H1 (cell line): ENCODE measurements at regions not wholly inside any gene's neighbourhood (a gene's known extent, or its start where the extent isn't known, plus 50 kb on each side); places are given as distances from the start of the nearest gene placed in this dataset.

ENCODE experiments used
- CTCF ChIA-PET: fragments of 300-600 bp; sonication (Branson Sonifier 250); formaldehyde crosslinking; loops from one replicate; lab custom pipeline; 2021; ENCODE audit not compliant: partially characterized antibody; lab: Charles Lee
- POLR2A ChIA-PET: fragments of 300-600 bp; sonication (Branson Sonifier 250); formaldehyde crosslinking; loops from one replicate; lab custom pipeline; 2021; ENCODE audit warnings: inconsistent platforms; ENCODE audit not compliant: partially characterized antibody; lab: Charles Lee
- DNase-seq, 2 experiments: peaks; one replicate each; pipeline versions ENCODE4 v3.0.0 to v3.0.0-alpha.2; 2010 to 2022; ENCODE audit warnings: low spot score in 2 of 2, low read depth in 1 of 2, mixed read lengths in 1 of 2
- FAIRE-seq: peaks from 2 replicates; lab custom pipeline; 2011; peaks lifted over from hg19 to GRCh38; lab: Jason Lieb, UNC
- H2AFZ ChIP-seq: 2 replicates; pipeline ENCODE4 v1.8.1; 2012; ENCODE audit warnings: low read length, inconsistent platforms
- H2AK5ac ChIP-seq: 2 replicates; pipeline ENCODE4 v1.6.1; 2013; ENCODE audit warnings: low read depth, low read length
- H2BK120ac ChIP-seq: replicated peaks from 2 replicates; pipeline ENCODE3; 2013; ENCODE audit warnings: low read depth, low read length, inconsistent platforms
- H2BK12ac ChIP-seq: 2 replicates; pipeline ENCODE4 v1.6.1; 2013; ENCODE audit warnings: low read depth, low read length
- H2BK15ac ChIP-seq: 2 replicates; pipeline ENCODE4 v1.6.1; 2013; ENCODE audit warnings: low read length
- H2BK20ac ChIP-seq: 2 replicates; pipeline ENCODE4 v1.6.1; 2013; ENCODE audit warnings: low read length
- H2BK5ac ChIP-seq: 2 replicates; pipeline ENCODE4 v1.6.1; 2013; ENCODE audit warnings: low read depth, low read length
- H3K14ac ChIP-seq: 2 replicates; pipeline ENCODE4 v1.6.1; 2013; ENCODE audit warnings: inconsistent platforms; ENCODE audit not compliant: insufficient read length
- H3K18ac ChIP-seq: 2 replicates; pipeline ENCODE4 v1.6.1; 2013; ENCODE audit warnings: low read length; ENCODE audit errors: extremely low read depth
- H3K23ac ChIP-seq: 2 replicates; pipeline ENCODE4 v1.6.1; 2013; ENCODE audit warnings: inconsistent platforms; ENCODE audit not compliant: insufficient read length
- H3K23me2 ChIP-seq: 2 replicates; pipeline ENCODE4 v1.6.1; 2013; ENCODE audit warnings: low read depth, low read length
- H3K27ac ChIP-seq: 2 replicates; pipeline ENCODE4 v1.6.1; 2011; ENCODE audit warnings: low read depth, low read length, inconsistent platforms
- H3K27me3 ChIP-seq, 4 experiments: replicated peaks in 1 of 4; 1 replicate in 1 of 4; 2 replicates in 3 of 4; pipeline versions ENCODE4 v1.6.1 to v1.8.1; 2011 to 2013; ENCODE audit warnings: low read length in 3 of 4, mild to moderate bottlenecking in 3 of 4, inconsistent platforms in 2 of 4, mixed read lengths in 2 of 4, moderate library complexity in 1 of 4; ENCODE audit not compliant: control insufficient read depth in 3 of 4, insufficient read depth in 3 of 4; ENCODE audit errors: extremely low read depth in 1 of 4
- H3K36me3 ChIP-seq, 4 experiments: 2 replicates each; pipeline versions ENCODE4 v1.6.1 to v1.8.1; 2011 to 2013; ENCODE audit warnings: mild to moderate bottlenecking in 4 of 4, low read length in 3 of 4, moderate library complexity in 2 of 4, control low read depth in 1 of 4, inconsistent platforms in 1 of 4; ENCODE audit not compliant: insufficient read depth in 4 of 4, control insufficient read depth in 2 of 4
- H3K4ac ChIP-seq: replicated peaks from 2 replicates; pipeline ENCODE3; 2013; ENCODE audit warnings: low read length, low read depth, mixed read lengths, inconsistent platforms; ENCODE audit not compliant: insufficient read length
- H3K4me1 ChIP-seq, 4 experiments: replicated peaks in 1 of 4; 1 replicate in 1 of 4; 2 replicates in 3 of 4; pipeline versions ENCODE4 v1.6.1 to v1.8.1; 2011 to 2013; ENCODE audit warnings: low read length in 3 of 4, inconsistent platforms in 2 of 4, mixed read lengths in 1 of 4; ENCODE audit not compliant: insufficient read depth in 4 of 4, control insufficient read depth in 3 of 4
- H3K4me2 ChIP-seq, 2 experiments: 2 replicates each; pipeline versions ENCODE4 v1.6.1 to v1.8.1; 2011 to 2013; ENCODE audit warnings: low read depth in 2 of 2, low read length in 2 of 2, control low read depth in 1 of 2, inconsistent platforms in 1 of 2, mild to moderate bottlenecking in 1 of 2; ENCODE audit not compliant: insufficient read depth in 1 of 2
- H3K4me3 ChIP-seq, 4 experiments: fragments of 200-600, 300-600 bp in 1 of 4; sonication (generic), shearing (Covaris generic), sonication (Bioruptor Twin) in 1 of 4; 2 replicates each; pipeline versions ENCODE4 v1.5.1 to v1.8.1; 2011 to 2016; ENCODE audit warnings: low read length in 4 of 4, low read depth in 3 of 4, control low read depth in 2 of 4, inconsistent platforms in 2 of 4, mild to moderate bottlenecking in 2 of 4, mixed read lengths in 1 of 4, moderate library complexity in 1 of 4; ENCODE audit not compliant: insufficient read depth in 2 of 4; ENCODE audit errors: extremely low read depth in 1 of 4
- H3K56ac ChIP-seq: replicated peaks from 2 replicates; pipeline ENCODE3; 2013; ENCODE audit warnings: low read depth, mild to moderate bottlenecking, mixed read lengths, low read length, inconsistent platforms; ENCODE audit not compliant: insufficient read length
- H3K79me1 ChIP-seq: 2 replicates; pipeline ENCODE4 v1.6.1; 2013; ENCODE audit warnings: low read depth, low read length, control low read depth
- H3K79me2 ChIP-seq, 2 experiments: 2 replicates each; pipeline versions ENCODE4 v1.6.1 to v1.8.1; 2012 to 2013; ENCODE audit warnings: low read length in 2 of 2, mild to moderate bottlenecking in 2 of 2, inconsistent platforms in 1 of 2; ENCODE audit not compliant: insufficient read depth in 2 of 2, control insufficient read depth in 1 of 2
- H3K9ac ChIP-seq, 4 experiments: replicated peaks in 1 of 4; 1 replicate in 1 of 4; 2 replicates in 3 of 4; pipeline versions ENCODE4 v1.6.1 to v1.8.1; 2011 to 2013; ENCODE audit warnings: low read depth in 3 of 4, low read length in 3 of 4, control low read depth in 2 of 4, mild to moderate bottlenecking in 2 of 4, moderate library complexity in 2 of 4, inconsistent platforms in 1 of 4; ENCODE audit errors: extremely low read depth in 1 of 4
- H3K9me3 ChIP-seq, 2 experiments: 2 replicates each; pipeline versions ENCODE4 v1.6.1 to v1.8.1; 2012 to 2013; ENCODE audit warnings: mild to moderate bottlenecking in 2 of 2, moderate library complexity in 2 of 2, control low read depth in 1 of 2, inconsistent platforms in 1 of 2, low read depth in 1 of 2, low read length in 1 of 2, mixed read lengths in 1 of 2; ENCODE audit not compliant: insufficient read depth in 2 of 2
- H4K20me1 ChIP-seq, 2 experiments: replicated peaks in 1 of 2; 2 replicates each; pipeline versions ENCODE3 to v1.8.1; 2011 to 2013; ENCODE audit warnings: inconsistent platforms in 2 of 2, low read length in 2 of 2, mild to moderate bottlenecking in 1 of 2; ENCODE audit not compliant: insufficient read depth in 2 of 2, control insufficient read depth in 1 of 2
- H4K5ac ChIP-seq: 2 replicates; pipeline ENCODE4 v1.6.1; 2013; ENCODE audit warnings: low read length, low read depth, mixed read lengths, inconsistent platforms; ENCODE audit not compliant: insufficient read length
- H4K8ac ChIP-seq: 2 replicates; pipeline ENCODE4 v1.8.0; 2013; ENCODE audit warnings: mild to moderate bottlenecking, moderate library complexity, low read length, inconsistent platforms; ENCODE audit not compliant: insufficient read depth; ENCODE audit errors: extremely low read depth
- H4K91ac ChIP-seq: replicated peaks from 2 replicates; pipeline ENCODE3; 2013; ENCODE audit warnings: low read length, mixed read lengths, inconsistent platforms; ENCODE audit not compliant: insufficient read length
- BCL11A ChIP-seq, 2 experiments: IDR thresholded peaks; one replicate each; pipeline ENCODE4 v1.6.1; 2011; ENCODE audit warnings: low read depth in 2 of 2, low read length in 2 of 2, mild to moderate bottlenecking in 2 of 2
- CEBPB ChIP-seq: IDR thresholded peaks from 2 replicates; pipeline ENCODE4 v1.6.1; 2012; ENCODE audit warnings: low read depth, low read length
- CHD1 ChIP-seq: IDR thresholded peaks from 2 replicates; pipeline ENCODE4 v1.6.1; 2012; ENCODE audit warnings: low read depth, low read length, improper control_type of control experiment
- GTF2F1 ChIP-seq: IDR thresholded peaks from 2 replicates; pipeline ENCODE4 v1.6.1; 2012; ENCODE audit warnings: low read depth, low read length, improper control_type of control experiment, borderline replicate concordance
- MAX ChIP-seq: IDR thresholded peaks from 2 replicates; pipeline ENCODE4 v1.6.1; 2012; ENCODE audit warnings: inconsistent platforms
- RNF2 ChIP-seq: fragments of 200-900, 300-1000 bp; sonication (generic); IDR thresholded peaks from 2 replicates; pipeline ENCODE4 v1.7.1; 2016; ENCODE audit warnings: borderline replicate concordance, low read depth, mild to moderate bottlenecking, antibody characterized with exemption, low read length; ENCODE audit not compliant: poor library complexity, severe bottlenecking; ENCODE audit errors: missing control alignments
- SIN3A ChIP-seq, 2 experiments: IDR thresholded peaks in 1 of 2; conservative IDR thresholded peaks in 1 of 2; 2 replicates each; pipeline ENCODE4 v1.6.1; 2011 to 2012; ENCODE audit warnings: low read length in 2 of 2, improper control_type of control experiment in 1 of 2, low read depth in 1 of 2, mild to moderate bottlenecking in 1 of 2
- SRF ChIP-seq: IDR thresholded peaks from 2 replicates; pipeline ENCODE4 v1.6.1; 2011; ENCODE audit warnings: mild to moderate bottlenecking, low read depth, low read length, moderate library complexity
- TBP ChIP-seq: IDR thresholded peaks from 2 replicates; pipeline ENCODE4 v1.6.1; 2011; ENCODE audit warnings: low read depth, low read length, improper control_type of control experiment
- WGBS, 2 experiments: shearing (Covaris generic) in 1 of 2; methylation state at CpG; one replicate each; pipeline versions ENCODE4 v1.1.6 to v1.1.7; 2013 to 2015; ENCODE audit warnings: low lambda C conversion rate in 2 of 2, mixed read lengths in 2 of 2, inconsistent platforms in 1 of 2, low coverage in 1 of 2, missing lambda C conversion rate in 1 of 2; ENCODE audit not compliant: insufficient replicate concordance in 2 of 2, insufficient coverage in 1 of 2, insufficient read length in 1 of 2; ENCODE audit errors: extremely low coverage in 1 of 2, missing lambda C conversion rate in 1 of 2; 5-methylcytosine and 5-hydroxymethylcytosine counted together
- TF ChIP-seq, protein P1 (sequence below), 3 experiments: IDR thresholded peaks; 1 replicate in 2 of 3; 2 replicates in 1 of 3; pipeline versions ENCODE4 v1.5.1 to v1.6.1; 2011; ENCODE audit warnings: low read length in 3 of 3, mild to moderate bottlenecking in 3 of 3, inconsistent platforms in 2 of 3, low read depth in 1 of 3, moderate library complexity in 1 of 3; ENCODE audit not compliant: insufficient read depth in 1 of 3; ENCODE audit errors: control extremely low read depth in 1 of 3
- TF ChIP-seq, protein P2 (sequence below): IDR thresholded peaks from 2 replicates; pipeline ENCODE4 v1.6.1; 2011; ENCODE audit warnings: low read depth, mild to moderate bottlenecking, low read length; ENCODE audit not compliant: insufficient read depth

DNA sequence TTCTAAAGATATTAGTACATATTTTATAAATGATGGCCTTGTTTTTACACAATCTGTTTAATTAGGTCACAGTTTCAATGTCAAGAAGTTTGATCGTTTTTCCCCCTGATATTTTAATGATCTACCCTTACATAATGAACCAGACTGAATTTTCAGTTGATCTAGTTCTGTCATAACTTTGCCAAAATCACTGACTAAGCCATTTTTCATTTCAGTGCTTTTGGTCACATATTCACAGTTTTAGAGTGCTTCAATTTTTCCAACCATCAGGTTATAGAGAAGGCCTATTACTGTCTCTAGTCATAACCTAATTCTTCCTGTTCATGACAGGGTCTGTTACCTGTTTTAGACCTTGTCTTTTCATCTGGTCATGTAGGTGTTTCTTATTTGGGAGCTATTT, 577.9 kb upstream of the PTPRD start:
- H3K4me1 ChIP-seq, result no peaks in the 10 kb centered on the region
- no peak overlapping the region for H2BK5ac ChIP-seq
- H3K27me3 ChIP-seq, result no peaks in the 10 kb centered on the region
- H2AK5ac ChIP-seq, result no peak overlapping the region
- H2BK120ac ChIP-seq, result no peak overlapping the region
- H3K79me2 ChIP-seq, result no peaks in the 10 kb centered on the region
- H3K79me1 ChIP-seq, result no peaks in the 10 kb centered on the region
- no peak for FAIRE-seq
- POLR2A ChIA-PET, result no interaction called here
- H4K5ac ChIP-seq, result no peak overlapping the region
- no peak overlapping the region for H2BK15ac ChIP-seq
- no peak overlapping the region for H2BK12ac ChIP-seq
- no peak overlapping the region for H3K9ac ChIP-seq
- no peak overlapping the region for H2BK20ac ChIP-seq
- H3K23me2 ChIP-seq, result no peaks in the 10 kb centered on the region
- DNase-seq, result no peak
- 84% methylated on average over 1 of the region's 1 CpG; no CpG with 5 or more reads in 1 of the 2 experiments for WGBS, 2 experiments
- no peaks in the 10 kb centered on the region for H4K20me1 ChIP-seq
- H3K36me3 ChIP-seq, result no peaks in the 10 kb centered on the region
- H3K14ac ChIP-seq, result no peak overlapping the region
- H3K9me3 ChIP-seq, result peaks cover 11 to 18% of the 10 kb centered on the region in 2 experiments
- no peak overlapping the region for H3K27ac ChIP-seq
- H3K18ac ChIP-seq, result no peak overlapping the region
- H3K56ac ChIP-seq, result no peak overlapping the region
- H3K4me3 ChIP-seq, result no peak overlapping the region
- H4K8ac ChIP-seq, result no peak overlapping the region
- H4K91ac ChIP-seq, result no peak overlapping the region
- H3K23ac ChIP-seq, result no peak overlapping the region
- no peak overlapping the region for H2AFZ ChIP-seq
- no peak overlapping the region for H3K4me2 ChIP-seq
- no peak overlapping the region for H3K4ac ChIP-seq
- CTCF ChIA-PET, result no interaction called here
- TF ChIP-seq SIN3A (conservative IDR thresholded peaks at IDR 0.05 in 1 of 2, IDR thresholded peaks at IDR 0.05 in 1 of 2; ENCODE audit: low read depth in 1 of 2, low read length in 2 of 2) (no peak), CHD1 (no peak), CEBPB (no peak), GTF2F1 (no peak), TBP (no peak), RNF2 (no peak), BCL11A (IDR thresholded peaks at IDR 0.05; ENCODE audit: low read depth in 2 of 2, low read length in 2 of 2) (no peak), MAX (no peak), SRF (no peak)
- TF ChIP-seq, protein P1, sequence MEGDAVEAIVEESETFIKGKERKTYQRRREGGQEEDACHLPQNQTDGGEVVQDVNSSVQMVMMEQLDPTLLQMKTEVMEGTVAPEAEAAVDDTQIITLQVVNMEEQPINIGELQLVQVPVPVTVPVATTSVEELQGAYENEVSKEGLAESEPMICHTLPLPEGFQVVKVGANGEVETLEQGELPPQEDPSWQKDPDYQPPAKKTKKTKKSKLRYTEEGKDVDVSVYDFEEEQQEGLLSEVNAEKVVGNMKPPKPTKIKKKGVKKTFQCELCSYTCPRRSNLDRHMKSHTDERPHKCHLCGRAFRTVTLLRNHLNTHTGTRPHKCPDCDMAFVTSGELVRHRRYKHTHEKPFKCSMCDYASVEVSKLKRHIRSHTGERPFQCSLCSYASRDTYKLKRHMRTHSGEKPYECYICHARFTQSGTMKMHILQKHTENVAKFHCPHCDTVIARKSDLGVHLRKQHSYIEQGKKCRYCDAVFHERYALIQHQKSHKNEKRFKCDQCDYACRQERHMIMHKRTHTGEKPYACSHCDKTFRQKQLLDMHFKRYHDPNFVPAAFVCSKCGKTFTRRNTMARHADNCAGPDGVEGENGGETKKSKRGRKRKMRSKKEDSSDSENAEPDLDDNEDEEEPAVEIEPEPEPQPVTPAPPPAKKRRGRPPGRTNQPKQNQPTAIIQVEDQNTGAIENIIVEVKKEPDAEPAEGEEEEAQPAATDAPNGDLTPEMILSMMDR (IDR thresholded peaks at IDR 0.05; ENCODE audit: control extremely low read depth in 1 of 3, insufficient read depth in 1 of 3, low read depth in 1 of 3, low read length in 3 of 3), result no peak
- TF ChIP-seq, protein P2, sequence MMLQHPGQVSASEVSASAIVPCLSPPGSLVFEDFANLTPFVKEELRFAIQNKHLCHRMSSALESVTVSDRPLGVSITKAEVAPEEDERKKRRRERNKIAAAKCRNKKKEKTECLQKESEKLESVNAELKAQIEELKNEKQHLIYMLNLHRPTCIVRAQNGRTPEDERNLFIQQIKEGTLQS, result no peak
